ENCODE measurements at regions not wholly inside any gene's neighbourhood (a gene's known extent, or its start where the extent isn't known, plus 50 kb on each side); places are given as distances from the start of the nearest gene placed in this dataset.

DNA sequence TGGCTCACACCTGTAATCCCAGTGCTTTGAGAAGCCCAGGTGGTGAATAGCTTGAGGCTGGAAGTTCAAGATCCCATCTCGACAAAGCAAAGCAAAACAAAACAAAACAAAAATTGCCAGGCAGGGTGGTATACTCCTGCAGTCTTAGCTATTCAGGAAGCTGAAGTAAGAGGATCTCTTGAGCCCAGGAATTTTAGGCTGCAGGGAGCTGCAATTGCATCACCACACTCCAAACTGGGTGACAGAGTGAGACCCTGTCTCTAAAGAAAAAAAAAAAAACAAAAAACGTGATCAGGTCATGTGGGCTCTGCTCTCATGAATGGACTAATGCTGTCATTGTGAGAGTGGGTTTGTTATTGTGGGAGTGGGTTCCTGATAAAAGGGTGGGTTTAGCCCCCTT lies 409.1 kb downstream of the NPIPA7 start:
- ATAC-seq (no peak), DNase-seq (no peak)
- no peaks in the 10 kb centered on the region for H3K36me3 ChIP-seq
- H3K9me3 ChIP-seq: peaks cover 0 to 21% of the 10 kb centered on the region in 2 donors
- no peaks in the 10 kb centered on the region for H3K27me3 ChIP-seq
- no peaks in the 10 kb centered on the region for H3K4me1 ChIP-seq
- no peak overlapping the region for H3K27ac ChIP-seq
- TF ChIP-seq, protein P1, sequence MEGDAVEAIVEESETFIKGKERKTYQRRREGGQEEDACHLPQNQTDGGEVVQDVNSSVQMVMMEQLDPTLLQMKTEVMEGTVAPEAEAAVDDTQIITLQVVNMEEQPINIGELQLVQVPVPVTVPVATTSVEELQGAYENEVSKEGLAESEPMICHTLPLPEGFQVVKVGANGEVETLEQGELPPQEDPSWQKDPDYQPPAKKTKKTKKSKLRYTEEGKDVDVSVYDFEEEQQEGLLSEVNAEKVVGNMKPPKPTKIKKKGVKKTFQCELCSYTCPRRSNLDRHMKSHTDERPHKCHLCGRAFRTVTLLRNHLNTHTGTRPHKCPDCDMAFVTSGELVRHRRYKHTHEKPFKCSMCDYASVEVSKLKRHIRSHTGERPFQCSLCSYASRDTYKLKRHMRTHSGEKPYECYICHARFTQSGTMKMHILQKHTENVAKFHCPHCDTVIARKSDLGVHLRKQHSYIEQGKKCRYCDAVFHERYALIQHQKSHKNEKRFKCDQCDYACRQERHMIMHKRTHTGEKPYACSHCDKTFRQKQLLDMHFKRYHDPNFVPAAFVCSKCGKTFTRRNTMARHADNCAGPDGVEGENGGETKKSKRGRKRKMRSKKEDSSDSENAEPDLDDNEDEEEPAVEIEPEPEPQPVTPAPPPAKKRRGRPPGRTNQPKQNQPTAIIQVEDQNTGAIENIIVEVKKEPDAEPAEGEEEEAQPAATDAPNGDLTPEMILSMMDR (IDR thresholded peaks at IDR 0.05): no peak
- no peak overlapping the region for H3K4me3 ChIP-seq
- intact Hi-C loops (cut with DNase I): no loop called here

DNA sequence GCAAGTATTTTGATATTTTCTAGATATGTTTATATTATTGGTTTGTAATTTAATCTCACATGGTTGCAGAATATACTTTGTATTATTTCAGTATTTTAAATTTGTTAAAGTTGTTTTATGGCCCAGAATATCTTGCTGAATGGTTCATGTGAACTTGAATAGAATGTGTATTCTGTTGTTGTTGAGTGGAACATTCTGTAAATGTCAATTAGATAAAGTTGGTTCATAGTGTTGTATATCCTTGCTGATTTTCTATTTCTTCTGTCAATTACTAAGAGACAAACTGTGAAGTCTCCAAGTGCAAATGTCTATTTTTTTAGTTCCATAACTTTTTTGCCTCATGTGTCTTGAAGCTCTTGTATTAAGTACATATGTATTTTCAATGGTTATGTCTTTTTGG lies 411.7 kb downstream of the NPIPA7 start:
- no peaks in the 10 kb centered on the region for H3K36me3 ChIP-seq
- ATAC-seq: no peak
- TF ChIP-seq, protein P1 (IDR thresholded peaks at IDR 0.05): no peak
- H3K4me1 ChIP-seq: no peaks in the 10 kb centered on the region
- H3K9me3 ChIP-seq: peaks cover 0 to 21% of the 10 kb centered on the region in 2 donors
- H3K27ac ChIP-seq: no peak overlapping the region
- no peak for DNase-seq
- no peaks in the 10 kb centered on the region for H3K27me3 ChIP-seq
- no peak overlapping the region for H3K4me3 ChIP-seq
- intact Hi-C loops (cut with DNase I): no loop called here

DNA sequence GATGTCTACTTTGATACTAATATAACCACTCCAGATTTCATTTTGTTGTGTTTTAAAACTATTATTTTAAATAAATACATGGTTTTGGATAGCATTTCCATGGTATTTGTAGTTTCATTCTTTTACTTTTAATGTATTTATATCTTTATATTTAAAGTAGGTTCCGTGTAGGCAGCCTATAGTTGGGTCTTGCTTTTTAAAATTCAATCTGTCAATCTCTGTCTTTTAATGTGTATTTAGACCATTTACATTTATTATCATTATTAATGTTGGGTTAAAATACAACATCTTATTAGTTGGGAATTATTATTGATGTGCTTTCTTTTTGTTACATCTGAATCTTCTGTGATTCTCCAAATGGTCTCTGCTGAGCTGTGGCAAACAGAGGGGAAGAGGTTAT lies 412.1 kb downstream of the NPIPA7 start:
- no peaks in the 10 kb centered on the region for H3K36me3 ChIP-seq
- TF ChIP-seq, protein P1 (IDR thresholded peaks at IDR 0.05): no peak
- H3K4me3 ChIP-seq: no peak overlapping the region
- H3K4me1 ChIP-seq: no peaks in the 10 kb centered on the region
- no peak for ATAC-seq
- intact Hi-C loops (cut with DNase I): no loop called here
- no peaks in the 10 kb centered on the region for H3K27me3 ChIP-seq
- H3K27ac ChIP-seq: no peak overlapping the region
- H3K9me3 ChIP-seq: peaks cover 0 to 21% of the 10 kb centered on the region in 2 donors
- no peak for DNase-seq

DNA sequence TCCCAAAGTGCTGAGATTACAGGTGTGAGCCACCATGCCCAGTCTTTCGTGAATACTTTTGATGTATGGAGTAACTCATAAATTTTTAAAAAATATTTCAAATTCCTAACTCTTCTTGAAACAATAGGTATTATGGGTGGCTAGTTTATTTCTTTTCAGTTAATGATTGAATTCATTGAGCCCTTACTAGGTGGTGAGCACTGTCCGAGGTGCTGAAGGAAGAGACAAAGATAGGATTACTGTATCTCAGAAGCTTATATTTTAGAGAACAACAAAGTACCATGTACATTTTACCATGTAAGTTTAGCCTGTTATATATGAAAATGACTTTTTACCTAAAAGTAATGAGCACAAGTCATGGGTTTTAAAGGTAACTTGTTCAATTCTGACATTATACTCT lies 418.3 kb downstream of the NPIPA7 start:
- Histone ChIP-seq H3K4me3 (no peak overlapping the region), H3K27ac (no peak overlapping the region), H3K36me3 (no peaks in the 10 kb centered on the region), H3K27me3 (no peaks in the 10 kb centered on the region), H3K4me1 (no peaks in the 10 kb centered on the region), H3K9me3 (no peaks in the 10 kb centered on the region)
- TF ChIP-seq, protein P1 (IDR thresholded peaks at IDR 0.05): no peak
- intact Hi-C loops (cut with DNase I): no loop called here
- ATAC-seq (no peak), DNase-seq (no peak)

DNA sequence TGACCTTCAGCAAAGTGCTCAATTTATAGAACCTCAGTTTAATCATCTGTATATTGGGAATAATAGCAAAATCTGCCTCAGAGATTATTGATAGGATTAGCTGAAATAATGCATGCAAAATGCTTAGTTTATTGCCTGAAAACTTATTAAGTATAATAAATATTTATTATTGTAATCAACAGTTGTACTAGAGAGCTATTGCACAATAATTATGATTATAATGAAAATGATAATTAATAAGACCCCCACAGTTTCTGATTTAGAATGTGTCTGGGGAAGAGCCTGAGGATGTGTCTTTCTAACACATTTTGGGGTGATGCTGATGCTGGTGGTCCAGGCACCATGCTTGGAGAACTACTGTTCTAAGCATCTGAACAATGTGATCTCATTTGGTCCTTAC lies 419.6 kb downstream of the NPIPA7 start:
- ATAC-seq (no peak), DNase-seq (no peak)
- Histone ChIP-seq H3K4me3 (no peak overlapping the region), H3K36me3 (no peaks in the 10 kb centered on the region), H3K27me3 (no peaks in the 10 kb centered on the region), H3K4me1 (no peaks in the 10 kb centered on the region), H3K27ac (no peak overlapping the region), H3K9me3 (peaks cover 0 to under 1% of the 10 kb centered on the region in 2 donors)
- intact Hi-C loops (cut with DNase I): no loop called here
- TF ChIP-seq, protein P1 (IDR thresholded peaks at IDR 0.05): no peak
